Inferior parietal cortex (tissue), 1 donor: ENCODE measurements at regions not wholly inside any gene's neighbourhood (a gene's known extent, or its start where the extent isn't known, plus 50 kb on each side); places are given as distances from the start of the nearest gene placed in this dataset.

Source experiments
- DNase-seq: peaks from one replicate; pipeline ENCODE4 v3.0.0-alpha.2; 2016; ENCODE audit errors: extremely low spot score

GRCh38 chr12:95411466-95411865 is 62.5 kb upstream of the METAP2 start:
- DNase-seq, result no peak

- DNase-seq, result no peak
Observed at GRCh38 chr12:95412482-95413311, 61.3 kb upstream of the METAP2 start.

- no peak for DNase-seq
Observed at GRCh38 chr12:95413576-95413975, 60.4 kb upstream of the METAP2 start.

- no peak for DNase-seq
Observed at GRCh38 chr12:95415451-95415850, 58.5 kb upstream of the METAP2 start.

DNA sequence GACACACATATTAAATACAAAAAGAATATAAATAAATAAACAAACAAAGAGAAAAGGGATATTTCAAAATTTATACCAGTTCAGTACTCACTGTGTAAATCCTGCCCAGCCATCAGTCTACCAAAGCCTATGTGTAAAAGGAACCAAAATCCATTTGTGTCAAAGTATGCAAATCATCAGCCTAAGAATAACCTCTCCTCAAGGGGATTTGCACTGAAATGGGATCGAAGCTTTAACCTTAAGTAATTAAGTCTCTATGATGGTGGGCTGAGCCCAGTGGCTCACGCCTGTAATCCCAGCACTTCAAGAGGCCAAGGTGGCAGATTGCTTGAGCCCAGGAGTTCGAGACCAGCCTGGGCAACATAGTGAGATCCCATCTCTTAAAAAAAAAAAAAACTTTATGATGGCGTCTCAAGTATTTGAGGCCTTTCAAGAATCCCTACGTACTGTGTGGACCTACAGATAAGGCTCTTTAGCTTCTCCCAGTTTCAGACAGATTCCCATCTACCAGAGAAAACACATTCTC is 57.8 kb upstream of the METAP2 start:
- no peak for DNase-seq

GRCh38 chr12:95417372-95417771 is 56.6 kb upstream of the METAP2 start:
- no peak for DNase-seq

GRCh38 chr12:95418142-95418541 is 55.8 kb upstream of the METAP2 start:
- no peak for DNase-seq
